GM12878 (cell line): ENCODE measurements at regions not wholly inside any gene's neighbourhood (a gene's known extent, or its start where the extent isn't known, plus 50 kb on each side); places are given as distances from the start of the nearest gene placed in this dataset.

ENCODE experiments used
- CHD2 ChIP-seq: IDR thresholded peaks from 2 replicates; pipeline ENCODE4 v1.6.1; 2011; ENCODE audit warnings: low read depth, low read length, improper control_type of control experiment, borderline replicate concordance
- CTCF ChIP-seq, 3 experiments: IDR thresholded peaks in 2 of 3; conservative IDR thresholded peaks in 1 of 3; 2 replicates each; pipeline ENCODE4 v1.5.1; 2011; ENCODE audit warnings: low read depth in 3 of 3, low read length in 3 of 3, mild to moderate bottlenecking in 3 of 3, control low read depth in 2 of 3, moderate library complexity in 2 of 3, inconsistent platforms in 1 of 3, mixed read lengths in 1 of 3; ENCODE audit not compliant: control insufficient read depth in 2 of 3, insufficient read depth in 1 of 3; ENCODE audit errors: extremely low read depth in 1 of 3
- E2F4 ChIP-seq: IDR thresholded peaks from 2 replicates; pipeline ENCODE4 v1.6.1; 2012; ENCODE audit warnings: low read depth, low read length, improper control_type of control experiment
- GATAD2B ChIP-seq: fragments of 450-650 bp; conservative IDR thresholded peaks from 2 replicates; pipeline ENCODE4 v1.6.1; 2017; ENCODE audit warnings: low read depth, mild to moderate bottlenecking, moderate library complexity
- HDAC6 ChIP-seq: fragments of 200-600 bp; sonication (generic); IDR thresholded peaks from one replicate; pipeline ENCODE4 v1.8.0; 2017; ENCODE audit warnings: antibody characterized with exemption; ENCODE audit not compliant: unreplicated experiment
- NFIC ChIP-seq: IDR thresholded peaks from 2 replicates; pipeline ENCODE4 v1.6.1; 2012; ENCODE audit warnings: low read depth, mild to moderate bottlenecking, inconsistent platforms, low read length, moderate library complexity
- NFYB ChIP-seq: IDR thresholded peaks from 2 replicates; pipeline ENCODE4 v1.6.1; 2011; ENCODE audit warnings: low read depth, mild to moderate bottlenecking, low read length, improper control_type of control experiment, moderate library complexity; ENCODE audit not compliant: insufficient read depth
- PBX3 ChIP-seq: IDR thresholded peaks from 2 replicates; pipeline ENCODE4 v1.6.1; 2011; ENCODE audit warnings: mild to moderate bottlenecking, low read depth, low read length, moderate library complexity; ENCODE audit not compliant: insufficient replicate concordance
- POLR2A ChIP-seq: IDR thresholded peaks from 2 replicates; pipeline ENCODE4 v1.6.1; 2011; ENCODE audit warnings: low read depth, mild to moderate bottlenecking, low read length
- POLR2AphosphoS5 ChIP-seq: IDR thresholded peaks from 2 replicates; pipeline ENCODE4 v1.6.1; 2011; ENCODE audit warnings: mild to moderate bottlenecking, low read length, inconsistent platforms
- SMARCA5 ChIP-seq: fragments of 450-650 bp; IDR thresholded peaks from 2 replicates; pipeline ENCODE4 v1.6.1; 2017; ENCODE audit warnings: mild to moderate bottlenecking
- ZNF274 ChIP-seq: IDR thresholded peaks from one replicate; pipeline ENCODE4 v1.8.0; 2011; ENCODE audit not compliant: insufficient read length, insufficient read depth

GRCh38 chr5:12102151-12102550 lies 197.9 kb upstream of the CTNND2 start:
- TF ChIP-seq NFIC (no peak), PBX3 (no peak), E2F4 (no peak), CTCF (IDR thresholded peaks at IDR 0.05 in 2 of 3, conservative IDR thresholded peaks at IDR 0.05 in 1 of 3; ENCODE audit: control insufficient read depth in 2 of 3, extremely low read depth in 1 of 3, insufficient read depth in 1 of 3, low read depth in 3 of 3, low read length in 3 of 3) (no peak), SMARCA5 (no peak), POLR2A (no peak), CHD2 (no peak), POLR2AphosphoS5 (no peak), GATAD2B (no peak), ZNF274 (no peak), NFYB (no peak), HDAC6 (no peak)
